H9 (cell line): ENCODE measurements at regions not wholly inside any gene's neighbourhood (a gene's known extent, or its start where the extent isn't known, plus 50 kb on each side); places are given as distances from the start of the nearest gene placed in this dataset.

ENCODE experiments used
- DNase-seq: peaks from one replicate; pipeline ENCODE4 v3.0.0-alpha.2; 2017
- H2AFZ ChIP-seq: one replicate; pipeline ENCODE4 v1.6.1; 2013; ENCODE audit warnings: mild to moderate bottlenecking, low read length, control low read depth, moderate library complexity
- H2AK5ac ChIP-seq: 2 replicates; pipeline ENCODE4 v1.6.1; 2013; ENCODE audit warnings: low read length, control low read depth, mixed read lengths; ENCODE audit not compliant: insufficient read length
- H2BK120ac ChIP-seq: one replicate; pipeline ENCODE4 v1.6.1; 2013; ENCODE audit warnings: low read depth, mild to moderate bottlenecking, low read length, control low read depth, inconsistent platforms; ENCODE audit not compliant: poor library complexity, severe bottlenecking
- H2BK12ac ChIP-seq: 2 replicates; pipeline ENCODE4 v1.6.1; 2013; ENCODE audit warnings: low read length, control low read depth, mixed read lengths, low read depth; ENCODE audit not compliant: insufficient read length
- H2BK15ac ChIP-seq: 2 replicates; pipeline ENCODE4 v1.6.1; 2013; ENCODE audit warnings: low read depth, low read length, control low read depth
- H2BK20ac ChIP-seq: one replicate; pipeline ENCODE4 v1.6.1; 2013; ENCODE audit warnings: low read depth, mild to moderate bottlenecking, low read length, control low read depth, inconsistent platforms; ENCODE audit not compliant: poor library complexity, severe bottlenecking
- H2BK5ac ChIP-seq: 2 replicates; pipeline ENCODE4 v1.6.1; 2013; ENCODE audit warnings: low read length, control low read depth, mixed read lengths; ENCODE audit not compliant: insufficient read length
- H3K14ac ChIP-seq: 2 replicates; pipeline ENCODE4 v1.6.1; 2013; ENCODE audit warnings: low read length, control low read depth; ENCODE audit not compliant: insufficient read depth
- H3K18ac ChIP-seq: 2 replicates; pipeline ENCODE4 v1.6.1; 2013; ENCODE audit warnings: low read depth, mild to moderate bottlenecking, mixed read lengths, low read length, control low read depth; ENCODE audit not compliant: insufficient read length
- H3K23ac ChIP-seq: 2 replicates; pipeline ENCODE4 v1.6.1; 2013; ENCODE audit warnings: low read length, control low read depth, mixed read lengths, low read depth; ENCODE audit not compliant: insufficient read length
- H3K23me2 ChIP-seq: 2 replicates; pipeline ENCODE4 v1.6.1; 2013; ENCODE audit warnings: low read depth, mild to moderate bottlenecking, mixed read lengths, low read length, control low read depth; ENCODE audit not compliant: insufficient read length, poor library complexity, severe bottlenecking
- H3K27ac ChIP-seq: 2 replicates; pipeline ENCODE4 v1.5.1; 2013; ENCODE audit warnings: low read length, control low read depth, mixed read lengths, low read depth; ENCODE audit not compliant: insufficient read length
- H3K27me3 ChIP-seq: 2 replicates; pipeline ENCODE4 v1.6.1; 2013; ENCODE audit warnings: low read length, control low read depth, inconsistent platforms; ENCODE audit not compliant: insufficient read depth
- H3K4ac ChIP-seq: 2 replicates; pipeline ENCODE4 v1.6.1; 2013; ENCODE audit warnings: low read depth, mild to moderate bottlenecking, control low read depth, inconsistent platforms, low read length, moderate library complexity
- H3K4me1 ChIP-seq: 2 replicates; pipeline ENCODE4 v1.6.1; 2013; ENCODE audit warnings: low read length, control low read depth, inconsistent platforms; ENCODE audit not compliant: insufficient read depth
- H3K4me2 ChIP-seq: 2 replicates; pipeline ENCODE4 v1.6.1; 2013; ENCODE audit warnings: low read length, control low read depth, mixed read lengths; ENCODE audit not compliant: insufficient read length, insufficient read depth
- H3K56ac ChIP-seq: 2 replicates; pipeline ENCODE4 v1.6.1; 2013; ENCODE audit warnings: low read depth, mild to moderate bottlenecking, mixed read lengths, low read length, control low read depth; ENCODE audit not compliant: insufficient read length
- H3K79me1 ChIP-seq: 2 replicates; pipeline ENCODE4 v1.6.1; 2013; ENCODE audit warnings: low read depth, mild to moderate bottlenecking, moderate library complexity, low read length, control low read depth, inconsistent platforms; ENCODE audit not compliant: insufficient read depth, poor library complexity, severe bottlenecking
- H3K79me2 ChIP-seq: 2 replicates; pipeline ENCODE4 v1.6.1; 2013; ENCODE audit warnings: low read length, control low read depth, inconsistent platforms; ENCODE audit not compliant: insufficient read depth
- H3K9ac ChIP-seq: 2 replicates; pipeline ENCODE4 v1.6.1; 2013; ENCODE audit warnings: low read length, control low read depth, mixed read lengths; ENCODE audit not compliant: insufficient read length; ENCODE audit errors: extremely low read depth
- H3K9me3 ChIP-seq: one replicate; pipeline ENCODE4 v1.6.1; 2013; ENCODE audit warnings: low read depth, low read length, inconsistent platforms; ENCODE audit not compliant: control insufficient read depth
- H3T11ph ChIP-seq: one replicate; pipeline ENCODE4 v1.6.1; 2013; ENCODE audit warnings: mild to moderate bottlenecking, low read length, control low read depth, inconsistent platforms
- H4K20me1 ChIP-seq: one replicate; pipeline ENCODE4 v1.6.1; 2013; ENCODE audit not compliant: control insufficient read depth, insufficient read length, insufficient read depth
- H4K5ac ChIP-seq: 2 replicates; pipeline ENCODE4 v1.6.1; 2013; ENCODE audit warnings: low read depth, mild to moderate bottlenecking, mixed read lengths, low read length, control low read depth; ENCODE audit not compliant: insufficient read length
- H4K8ac ChIP-seq: replicated peaks from 2 replicates; pipeline ENCODE4 v1.6.1; 2013; ENCODE audit warnings: low read length, control low read depth, mixed read lengths, low read depth; ENCODE audit not compliant: insufficient read length
- H4K91ac ChIP-seq: 2 replicates; pipeline ENCODE4 v1.6.1; 2013; ENCODE audit warnings: low read depth, mild to moderate bottlenecking, moderate library complexity, mixed read lengths, low read length, control low read depth; ENCODE audit not compliant: insufficient read length
- H3K27ac Mint-ChIP-seq, 3 experiments: 2 replicates in 2 of 3; 3 replicates in 1 of 3; pipeline ENCODE4 v1.8.0; 2020 to 2021; ENCODE audit warnings: mixed read lengths in 3 of 3, mild to moderate bottlenecking in 1 of 3, moderate library complexity in 1 of 3
- H3K27me3 Mint-ChIP-seq: 2 replicates; pipeline ENCODE4 v1.8.0; 2021; ENCODE audit warnings: low read depth, mild to moderate bottlenecking, moderate library complexity, mixed read lengths
- H3K36me3 Mint-ChIP-seq, 3 experiments: 2 replicates in 2 of 3; 3 replicates in 1 of 3; pipeline ENCODE4 v1.8.0; 2020 to 2021; ENCODE audit warnings: low read depth in 3 of 3, mixed read lengths in 3 of 3; ENCODE audit not compliant: insufficient read depth in 1 of 3
- H3K4me1 Mint-ChIP-seq, 2 experiments: 2 replicates each; pipeline ENCODE4 v1.8.0; 2020; ENCODE audit warnings: mixed read lengths in 2 of 2
- H3K4me3 Mint-ChIP-seq, 2 experiments: 2 replicates in 1 of 2; 3 replicates in 1 of 2; pipeline ENCODE4 v1.8.0; 2020 to 2021; ENCODE audit warnings: mild to moderate bottlenecking in 2 of 2, mixed read lengths in 2 of 2, moderate library complexity in 1 of 2
- H3K9me3 Mint-ChIP-seq, 2 experiments: 2 replicates in 1 of 2; 3 replicates in 1 of 2; pipeline ENCODE4 v1.8.0; 2020; ENCODE audit warnings: mild to moderate bottlenecking in 2 of 2, mixed read lengths in 2 of 2, moderate library complexity in 1 of 2
- WGBS: extraction: QIAGEN DNeasy Blood & Tissue Kit; methylation state at CpG from one replicate; pipeline ENCODE4 v1.1.7; 2013; ENCODE audit warnings: missing lambda C conversion rate, low lambda C conversion rate, mixed read lengths; ENCODE audit not compliant: insufficient read length; ENCODE audit errors: extremely low coverage; 5-methylcytosine and 5-hydroxymethylcytosine counted together
- TF ChIP-seq, protein P1 (sequence below): fragments of 200-600 bp; sonication (generic); conservative IDR thresholded peaks from 3 replicates; pipeline ENCODE4 v1.8.0; 2021; ENCODE audit warnings: antibody characterized with exemption, mild to moderate bottlenecking

GRCh38 chr21:17185674-17186073, 327.2 kb upstream of the CXADR start:
- H3K9me3 Mint-ChIP-seq, result peaks cover 11 to 14% of the 10 kb centered on the region in 2 experiments
- Histone ChIP-seq H3K56ac (no peak overlapping the region), H3K79me1 (no peaks in the 10 kb centered on the region), H3K14ac (no peak overlapping the region), H4K91ac (no peak overlapping the region), H3K4me2 (no peak overlapping the region), H3K79me2 (no peaks in the 10 kb centered on the region), H2AFZ (no peak overlapping the region), H3K23ac (no peak overlapping the region), H3T11ph (no peak overlapping the region), H4K5ac (no peak overlapping the region), H2BK12ac (no peak overlapping the region), H3K18ac (no peak overlapping the region), H3K4ac (no peak overlapping the region), H3K4me1 (no peaks in the 10 kb centered on the region), H2BK15ac (no peak overlapping the region; the same call in 1 of the 2 replicates), H3K9ac (no peak overlapping the region), H4K20me1 (no peaks in the 10 kb centered on the region), H2BK20ac (no peak overlapping the region), H2AK5ac (no peak overlapping the region), H2BK120ac (no peak overlapping the region), H3K23me2 (no peaks in the 10 kb centered on the region), H3K27ac (no peak overlapping the region), H4K8ac (no peak overlapping the region), H3K27me3 (no peaks in the 10 kb centered on the region), H2BK5ac (no peak overlapping the region), H3K9me3 (no peaks in the 10 kb centered on the region)
- H3K27me3 Mint-ChIP-seq, result no peaks in the 10 kb centered on the region
- H3K4me3 Mint-ChIP-seq, result no peak overlapping the region
- no CpG with 5 or more reads among the region's 3 CpGs for WGBS
- peaks cover 1 to 15% (median 3%) of the 10 kb centered on the region in 3 experiments; a peak in 4 of 7 replicates for H3K36me3 Mint-ChIP-seq
- DNase-seq, result no peak
- no peak overlapping the region for H3K27ac Mint-ChIP-seq
- TF ChIP-seq, protein P1, sequence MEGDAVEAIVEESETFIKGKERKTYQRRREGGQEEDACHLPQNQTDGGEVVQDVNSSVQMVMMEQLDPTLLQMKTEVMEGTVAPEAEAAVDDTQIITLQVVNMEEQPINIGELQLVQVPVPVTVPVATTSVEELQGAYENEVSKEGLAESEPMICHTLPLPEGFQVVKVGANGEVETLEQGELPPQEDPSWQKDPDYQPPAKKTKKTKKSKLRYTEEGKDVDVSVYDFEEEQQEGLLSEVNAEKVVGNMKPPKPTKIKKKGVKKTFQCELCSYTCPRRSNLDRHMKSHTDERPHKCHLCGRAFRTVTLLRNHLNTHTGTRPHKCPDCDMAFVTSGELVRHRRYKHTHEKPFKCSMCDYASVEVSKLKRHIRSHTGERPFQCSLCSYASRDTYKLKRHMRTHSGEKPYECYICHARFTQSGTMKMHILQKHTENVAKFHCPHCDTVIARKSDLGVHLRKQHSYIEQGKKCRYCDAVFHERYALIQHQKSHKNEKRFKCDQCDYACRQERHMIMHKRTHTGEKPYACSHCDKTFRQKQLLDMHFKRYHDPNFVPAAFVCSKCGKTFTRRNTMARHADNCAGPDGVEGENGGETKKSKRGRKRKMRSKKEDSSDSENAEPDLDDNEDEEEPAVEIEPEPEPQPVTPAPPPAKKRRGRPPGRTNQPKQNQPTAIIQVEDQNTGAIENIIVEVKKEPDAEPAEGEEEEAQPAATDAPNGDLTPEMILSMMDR, result no peak
- no peaks in the 10 kb centered on the region for H3K4me1 Mint-ChIP-seq
